Hematopoietic multipotent progenitor cell treated with erythropoietin and hydrocortisone succinate and interleukin-3 and kit ligand, for 4 days (in vitro differentiated cells): ENCODE measurements at regions not wholly inside any gene's neighbourhood (a gene's known extent, or its start where the extent isn't known, plus 50 kb on each side); places are given as distances from the start of the nearest gene placed in this dataset.

ENCODE experiments used
- DNase-seq: peaks from one replicate; pipeline ENCODE4 v3.0.0-alpha.2; 2015

- no peak for DNase-seq
These were observed 346.6 kb downstream of the PTEN start for GRCh38 chr10:88209837-88210561.

GRCh38 chr10:88211230-88211629 lies 347.8 kb downstream of the PTEN start:
- no peak for DNase-seq

GRCh38 chr10:88212069-88212468 lies 348.6 kb downstream of the PTEN start:
- no peak for DNase-seq

- DNase-seq, result no peak
These were observed 349.7 kb downstream of the PTEN start for GRCh38 chr10:88213065-88213605.

- DNase-seq, result peak; percentile 76
These were observed 353.6 kb downstream of the PTEN start for GRCh38 chr10:88216976-88217375.

- no peak for DNase-seq
These were observed 354.9 kb downstream of the PTEN start for GRCh38 chr10:88218362-88218761.

GRCh38 chr10:88219753-88220152 lies 356.3 kb downstream of the PTEN start:
- no peak for DNase-seq

GRCh38 chr10:88221010-88221973 lies 357.9 kb downstream of the PTEN start:
- DNase-seq, result no peak

GRCh38 chr10:88222881-88223280 lies 359.5 kb downstream of the PTEN start:
- DNase-seq, result no peak
